GM23248 (cell line): ENCODE measurements at regions not wholly inside any gene's neighbourhood (a gene's known extent, or its start where the extent isn't known, plus 50 kb on each side); places are given as distances from the start of the nearest gene placed in this dataset.

Experiments
- EZH2 ChIP-seq: fragments of 200-600 bp; sonication (generic); IDR thresholded peaks from 2 replicates; pipeline ENCODE4 v1.6.1; 2018; ENCODE audit warnings: antibody characterized with exemption, mild to moderate bottlenecking; ENCODE audit not compliant: insufficient read depth, poor library complexity, severe bottlenecking
- EZH2phosphoT487 ChIP-seq: fragments of 200-600 bp; sonication (generic); IDR thresholded peaks from 2 replicates; pipeline ENCODE4 v1.6.1; 2018; ENCODE audit warnings: antibody characterized with exemption, moderate library complexity, mild to moderate bottlenecking, low read depth; ENCODE audit not compliant: insufficient read depth

- TF ChIP-seq EZH2 (no peak), EZH2phosphoT487 (no peak)
These were observed 158.5 kb upstream of the SH3BP4 start for GRCh38 chr2:234793212-234793785.
